SK-N-SH treated with all-trans-retinoic acid at 6 μM for 48 hours (cell line): ENCODE measurements at regions not wholly inside any gene's neighbourhood (a gene's known extent, or its start where the extent isn't known, plus 50 kb on each side); places are given as distances from the start of the nearest gene placed in this dataset.

Source experiments
- ARNTL ChIP-seq: fragments of 450-650 bp; formaldehyde crosslinking; IDR thresholded peaks from 2 replicates; pipeline ENCODE4 v1.5.0; 2020; ENCODE audit warnings: low read depth, mild to moderate bottlenecking, moderate library complexity, borderline replicate concordance
- BACH2 ChIP-seq: fragments of 250-450 bp; sonication (Bioruptor Pico); IDR thresholded peaks from 2 replicates; pipeline ENCODE4 v1.9.0; 2021; ENCODE audit warnings: mild to moderate bottlenecking, borderline replicate concordance
- ISL1 ChIP-seq: fragments of 250-450 bp; sonication (Bioruptor Pico); IDR thresholded peaks from 2 replicates; pipeline ENCODE4 v2.1.2; 2022; ENCODE audit warnings: mild to moderate bottlenecking, moderate library complexity
- OSR1 ChIP-seq: fragments of 250-450 bp; sonication (Bioruptor Pico); IDR thresholded peaks from 2 replicates; pipeline ENCODE4 v1.8.0; 2022; ENCODE audit warnings: moderate library complexity, mild to moderate bottlenecking, inconsistent platforms
- PATZ1 ChIP-seq: fragments of 250-450 bp; sonication (Bioruptor Pico); IDR thresholded peaks from 2 replicates; pipeline ENCODE4 v1.8.0; 2020; ENCODE audit warnings: mild to moderate bottlenecking, moderate library complexity, borderline replicate concordance
- PPARA ChIP-seq: fragments of 250-450 bp; sonication (Bioruptor Pico); IDR thresholded peaks from 2 replicates; pipeline ENCODE4 v1.5.0; 2020; ENCODE audit warnings: mild to moderate bottlenecking, borderline replicate concordance
- RARB ChIP-seq: fragments of 250-450 bp; sonication (Bioruptor Pico); IDR thresholded peaks from 2 replicates; pipeline ENCODE4 v1.8.0; 2021; ENCODE audit warnings: mild to moderate bottlenecking, moderate library complexity
- TCF4 ChIP-seq: fragments of 250-450 bp; sonication (Bioruptor Pico); IDR thresholded peaks from 2 replicates; pipeline ENCODE4 v1.8.0; 2021; ENCODE audit warnings: mild to moderate bottlenecking, moderate library complexity, borderline replicate concordance
- TOX ChIP-seq: fragments of 250-450 bp; sonication (Bioruptor Pico); IDR thresholded peaks from 2 replicates; pipeline ENCODE4 v1.8.0; 2021; ENCODE audit warnings: mild to moderate bottlenecking, moderate library complexity, borderline replicate concordance
- ZC3H10 ChIP-seq: fragments of 250-450 bp; sonication (Bioruptor Pico); IDR thresholded peaks from 2 replicates; pipeline ENCODE4 v1.5.1; 2021; ENCODE audit warnings: mild to moderate bottlenecking, moderate library complexity
- ZFP3 ChIP-seq: fragments of 250-450 bp; sonication (Bioruptor Pico); IDR thresholded peaks from 2 replicates; pipeline ENCODE4 v1.5.0; 2020; ENCODE audit warnings: mild to moderate bottlenecking, moderate library complexity
- ZFP30 ChIP-seq: fragments of 450-650 bp; formaldehyde crosslinking; IDR thresholded peaks from 2 replicates; pipeline ENCODE4 v1.5.0; 2022; ENCODE audit warnings: mild to moderate bottlenecking, moderate library complexity
- ZNF565 ChIP-seq: fragments of 450-650 bp; formaldehyde crosslinking; conservative IDR thresholded peaks from 2 replicates; pipeline ENCODE4 v1.5.0; 2020; ENCODE audit warnings: low read depth, mild to moderate bottlenecking, moderate library complexity
- ZNF8 ChIP-seq: fragments of 450-650 bp; formaldehyde crosslinking; IDR thresholded peaks from 2 replicates; pipeline ENCODE4 v1.5.0; 2020; ENCODE audit warnings: mild to moderate bottlenecking, moderate library complexity

- no peak for TF ChIP-seq ZNF565 (CRISPR knock-in tag)
- TF ChIP-seq RARB (CRISPR knock-in tag) = no peak
- no peak for TF ChIP-seq OSR1
- TF ChIP-seq ZNF8 (CRISPR knock-in tag) = no peak
- TF ChIP-seq PPARA (CRISPR knock-in tag) = no peak
- no peak for TF ChIP-seq PATZ1 (CRISPR knock-in tag)
- TF ChIP-seq TOX (CRISPR knock-in tag) = no peak
- no peak for TF ChIP-seq ZC3H10
- no peak for TF ChIP-seq BACH2
- no peak for TF ChIP-seq ARNTL (CRISPR knock-in tag)
- TF ChIP-seq ISL1 (CRISPR knock-in tag) = no peak
- TF ChIP-seq TCF4 (CRISPR knock-in tag) = no peak
- TF ChIP-seq ZFP30 (CRISPR knock-in tag) = no peak
- TF ChIP-seq ZFP3 = no peak
These were observed 200.7 kb upstream of the IL15 start for GRCh38 chr4:141435446-141436225.
